OCI-LY7 (cell line): ENCODE measurements at regions not wholly inside any gene's neighbourhood (a gene's known extent, or its start where the extent isn't known, plus 50 kb on each side); places are given as distances from the start of the nearest gene placed in this dataset.

Source experiments
- BruUV-seq: library from RNA; stranded (reverse); fragments of 400-500 nt; replicated peaks from 2 replicates; lab custom pipeline; 2021; lab: Mats Ljungman, UMichigan
- CTCF ChIA-PET: fragments of 300-600 bp; sonication (Branson Sonifier 250); formaldehyde crosslinking; loops from one replicate; lab custom pipeline; 2022; ENCODE audit warnings: antibody characterized with exemption; ENCODE audit not compliant: unreplicated experiment; lab: Charles Lee
- POLR2A ChIA-PET: fragments of 300-600 bp; sonication (Branson Sonifier 250); formaldehyde crosslinking; loops from one replicate; lab custom pipeline; 2022; ENCODE audit warnings: antibody characterized with exemption; lab: Charles Lee
- DNase-seq: peaks from one replicate; pipeline ENCODE4 v3.0.0-alpha.2; 2015; ENCODE audit warnings: low spot score
- H2AFZ ChIP-seq: fragments of 200-600 bp; sonication (generic), shearing (Covaris generic); 2 replicates; pipeline ENCODE4 v1.6.1; 2014; ENCODE audit warnings: mild to moderate bottlenecking, antibody characterized with exemption, low read length, moderate library complexity
- H3K27ac ChIP-seq: fragments of 200-600 bp; sonication (generic); 2 replicates; pipeline ENCODE4 v1.5.1; 2014; ENCODE audit warnings: mixed run types, low read depth, mild to moderate bottlenecking, moderate library complexity, low read length, inconsistent platforms; ENCODE audit not compliant: poor library complexity, severe bottlenecking
- H3K36me3 ChIP-seq: fragments of 200-600 bp; sonication (generic); 2 replicates; pipeline ENCODE4 v1.6.1; 2014; ENCODE audit warnings: mild to moderate bottlenecking, antibody characterized with exemption, low read length, moderate library complexity, mixed read lengths; ENCODE audit not compliant: insufficient read depth
- H3K4me1 ChIP-seq: fragments of 200-600 bp; sonication (generic); 2 replicates; pipeline ENCODE4 v1.5.1; 2014; ENCODE audit warnings: mild to moderate bottlenecking, low read length; ENCODE audit not compliant: insufficient read depth, poor library complexity, severe bottlenecking
- H3K4me2 ChIP-seq: fragments of 200-600 bp; sonication (generic); 2 replicates; pipeline ENCODE4 v1.6.1; 2014; ENCODE audit warnings: mild to moderate bottlenecking, low read length
- H3K4me3 ChIP-seq: fragments of 200-600 bp; sonication (generic); 2 replicates; pipeline ENCODE4 v1.5.1; 2014; ENCODE audit warnings: mild to moderate bottlenecking, low read depth, low read length; ENCODE audit not compliant: poor library complexity, severe bottlenecking
- H3K79me2 ChIP-seq: fragments of 200-600 bp; sonication (generic); 2 replicates; pipeline ENCODE4 v1.6.1; 2016; ENCODE audit warnings: low read depth, mild to moderate bottlenecking, low read length, moderate library complexity, mixed read lengths; ENCODE audit not compliant: insufficient read depth
- H3K9me2 ChIP-seq: fragments of 200-600 bp; sonication (generic); 2 replicates; pipeline ENCODE4 v1.6.1; 2016; ENCODE audit warnings: mild to moderate bottlenecking, low read length, mixed read lengths; ENCODE audit not compliant: insufficient read depth
- H3K9me3 ChIP-seq: fragments of 200-600 bp; sonication (generic); 2 replicates; pipeline ENCODE4 v1.6.1; 2014; ENCODE audit warnings: mild to moderate bottlenecking, mixed run types, low read length, mixed read lengths
- H4K20me1 ChIP-seq: fragments of 200-600 bp; sonication (generic); 2 replicates; pipeline ENCODE4 v1.6.1; 2014; ENCODE audit warnings: mild to moderate bottlenecking, antibody characterized with exemption, low read length, moderate library complexity, mixed read lengths; ENCODE audit not compliant: insufficient read depth
- CTCF ChIP-seq: fragments of 200-600 bp; sonication (generic); conservative IDR thresholded peaks from 2 replicates; pipeline ENCODE4 v1.5.1; 2014; ENCODE audit warnings: mild to moderate bottlenecking, antibody characterized with exemption, low read length, moderate library complexity, mixed read lengths
- EZH2phosphoT487 ChIP-seq: fragments of 200-600 bp; sonication (generic); IDR thresholded peaks from 2 replicates; pipeline ENCODE4 v1.6.1; 2018; ENCODE audit warnings: low read depth, borderline replicate concordance, mild to moderate bottlenecking, mixed run types, antibody characterized with exemption, low read length, moderate library complexity, mixed read lengths
- intact Hi-C: fragments of 100-400 bp; cut with micrococcal nuclease; formaldehyde crosslinking; loops from one replicate; pipeline ENCODE4 v1.10.0; 2022; ENCODE audit not compliant: unreplicated experiment

DNA sequence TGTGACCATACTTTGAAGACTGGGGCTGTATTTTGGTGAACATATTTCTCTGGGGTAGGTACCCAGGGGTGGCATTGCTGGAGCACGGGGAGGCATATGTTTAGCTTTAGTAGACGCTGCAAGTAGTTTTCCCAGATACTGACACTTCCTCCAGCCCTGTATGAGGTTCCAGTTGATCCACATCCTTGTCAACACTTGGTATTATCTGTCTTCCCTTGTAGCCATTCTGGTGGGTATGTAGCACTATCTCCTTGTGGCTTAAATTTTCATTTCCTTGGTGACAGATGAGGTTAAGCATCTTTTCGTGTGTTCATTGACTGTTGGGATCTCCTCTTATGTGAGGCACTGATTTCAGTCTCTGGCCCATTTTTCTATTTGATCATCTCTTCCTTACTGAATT lies 179.1 kb downstream of the PHETA1 start:
- POLR2A ChIA-PET: no interaction called here
- BruUV-seq: no TSS peak
- H3K9me3 ChIP-seq: no peaks in the 10 kb centered on the region
- no peak overlapping the region for H3K4me2 ChIP-seq
- no peaks in the 10 kb centered on the region for H3K79me2 ChIP-seq
- H4K20me1 ChIP-seq: no peaks in the 10 kb centered on the region
- no peaks in the 10 kb centered on the region for H3K4me1 ChIP-seq
- intact Hi-C loops: no loop called here
- CTCF ChIA-PET: no interaction called here
- H2AFZ ChIP-seq: no peak overlapping the region
- H3K36me3 ChIP-seq: no peaks in the 10 kb centered on the region
- H3K27ac ChIP-seq: no peak overlapping the region
- no peak overlapping the region for H3K4me3 ChIP-seq
- H3K9me2 ChIP-seq: no peaks in the 10 kb centered on the region
- no peak for DNase-seq
- TF ChIP-seq EZH2phosphoT487 (no peak), CTCF (no peak)

GRCh38 chr12:111188436-111188835 lies 180.5 kb downstream of the PHETA1 start:
- ChIA-PET POLR2A (no interaction called here), CTCF (no interaction called here)
- H4K20me1 ChIP-seq: no peaks in the 10 kb centered on the region
- no peaks in the 10 kb centered on the region for H3K4me1 ChIP-seq
- H3K4me3 ChIP-seq: no peak overlapping the region
- no peak overlapping the region for H2AFZ ChIP-seq
- no peaks in the 10 kb centered on the region for H3K36me3 ChIP-seq
- no peak overlapping the region for H3K4me2 ChIP-seq
- TF ChIP-seq EZH2phosphoT487 (no peak), CTCF (no peak)
- no peak overlapping the region for H3K27ac ChIP-seq
- DNase-seq: no peak
- no peaks in the 10 kb centered on the region for H3K79me2 ChIP-seq
- intact Hi-C loops: no loop called here
- H3K9me3 ChIP-seq: no peaks in the 10 kb centered on the region
- H3K9me2 ChIP-seq: no peaks in the 10 kb centered on the region
- no TSS peak for BruUV-seq

DNA sequence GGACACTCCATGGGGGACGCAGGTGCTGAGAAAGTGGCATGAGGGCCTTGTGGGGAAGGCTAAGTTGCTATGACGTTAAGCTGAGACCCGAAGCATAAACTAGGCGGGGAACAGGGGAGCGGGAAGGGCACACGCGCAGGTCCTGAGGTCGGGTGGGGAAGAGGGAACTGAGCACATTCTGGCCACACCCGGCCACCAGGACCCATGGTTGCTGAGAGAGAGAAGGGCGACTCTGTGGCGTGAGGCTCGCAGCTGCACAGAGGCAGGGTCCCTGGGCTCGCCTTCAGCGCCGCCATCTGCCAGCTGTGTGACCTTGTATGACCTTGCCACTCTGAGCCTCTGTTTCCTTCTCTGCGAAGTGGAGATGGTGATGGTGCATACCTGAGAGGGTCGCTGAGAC lies 182.5 kb downstream of the PHETA1 start:
- Histone ChIP-seq H3K36me3 (no peaks in the 10 kb centered on the region), H4K20me1 (no peaks in the 10 kb centered on the region), H2AFZ (no peak overlapping the region), H3K4me3 (no peak overlapping the region), H3K9me2 (no peaks in the 10 kb centered on the region), H3K4me1 (no peaks in the 10 kb centered on the region), H3K79me2 (no peaks in the 10 kb centered on the region), H3K4me2 (no peak overlapping the region), H3K9me3 (no peaks in the 10 kb centered on the region), H3K27ac (no peak overlapping the region)
- POLR2A ChIA-PET: no interaction called here
- CTCF ChIA-PET: no interaction called here
- intact Hi-C loops: no loop called here
- TF ChIP-seq CTCF (no peak), EZH2phosphoT487 (no peak)
- no peak for DNase-seq
- no TSS peak for BruUV-seq
